GM12878 (cell line): ENCODE measurements at regions not wholly inside any gene's neighbourhood (a gene's known extent, or its start where the extent isn't known, plus 50 kb on each side); places are given as distances from the start of the nearest gene placed in this dataset.

Source experiments
- ATAC-seq: fragments of 200-7000 bp; cut with Tn5 transposase; 3 replicates; pipeline ENCODE4 v1.9.1; 2020; ENCODE audit warnings: mild to moderate bottlenecking, moderate library complexity
- BruUV-seq: library from RNA; stranded (reverse); fragments of 400-500 nt; replicated peaks from 2 replicates; lab custom pipeline; 2021; lab: Mats Ljungman, UMichigan
- CTCF ChIA-PET: fragments of 300-600 bp; sonication (Branson Sonifier 250); formaldehyde crosslinking; extraction: SDS; loops from one replicate; lab custom pipeline; 2021; ENCODE audit warnings: inconsistent platforms; lab: Yijun Ruan, JAX
- POLR2A ChIA-PET: fragments of 350-600 bp; formaldehyde crosslinking; extraction: SDS; loops from one replicate; lab custom pipeline; 2021; ENCODE audit warnings: inconsistent platforms; lab: Charles Lee
- RAD21 ChIA-PET: fragments of 300-600 bp; sonication (Branson Sonifier 250); formaldehyde crosslinking; loops from one replicate; lab custom pipeline; 2023; ENCODE audit warnings: antibody characterized with exemption; ENCODE audit not compliant: unreplicated experiment; lab: Charles Lee
- SMC1A ChIA-PET: fragments of 300-600 bp; sonication (Branson Sonifier 250); formaldehyde crosslinking; loops from one replicate; lab custom pipeline; 2023; ENCODE audit not compliant: unreplicated experiment, uncharacterized antibody; lab: Charles Lee
- DNase-seq: peaks from one replicate; pipeline ENCODE4 v3.0.0-alpha.2; 2011; ENCODE audit warnings: low read depth, low spot score
- FAIRE-seq: peaks from 3 replicates; lab custom pipeline; 2011; peaks lifted over from hg19 to GRCh38; lab: Jason Lieb, UNC
- H2AFZ ChIP-seq: 2 replicates; pipeline ENCODE4 v1.6.0; 2011; ENCODE audit warnings: low read depth, low read length, control low read depth; ENCODE audit not compliant: control insufficient read depth
- H3K27ac ChIP-seq: 2 replicates; pipeline ENCODE4 v1.5.1; 2011; ENCODE audit warnings: control low read depth; ENCODE audit not compliant: control insufficient read depth, insufficient read depth
- H3K27me3 ChIP-seq, 2 experiments: replicated peaks in 1 of 2; 2 replicates each; pipeline versions ENCODE4 v1.6.0 to v1.6.1; 2011; ENCODE audit warnings: low read length in 1 of 2; ENCODE audit not compliant: control insufficient read depth in 2 of 2, insufficient read depth in 2 of 2
- H3K36me3 ChIP-seq, 2 experiments: 2 replicates each; pipeline ENCODE4 v1.5.1; 2011; ENCODE audit warnings: low read length in 1 of 2; ENCODE audit not compliant: control insufficient read depth in 2 of 2, insufficient read depth in 2 of 2
- H3K4me1 ChIP-seq: 2 replicates; pipeline ENCODE4 v1.6.1; 2011; ENCODE audit warnings: mild to moderate bottlenecking, low read length, moderate library complexity, mixed read lengths; ENCODE audit not compliant: control insufficient read depth, insufficient read depth
- H3K4me2 ChIP-seq: 2 replicates; pipeline ENCODE4 v1.6.0; 2011; ENCODE audit warnings: control low read depth; ENCODE audit not compliant: control insufficient read depth, insufficient read depth
- H3K4me3 ChIP-seq: fragments of 200-600 bp; sonication (generic); 2 replicates; pipeline ENCODE4 v1.5.1; 2016
- H3K79me2 ChIP-seq: 2 replicates; pipeline ENCODE4 v1.6.0; 2011; ENCODE audit warnings: low read length; ENCODE audit not compliant: control insufficient read depth, insufficient read depth
- H3K9ac ChIP-seq: 2 replicates; pipeline ENCODE4 v1.8.0; 2011; ENCODE audit warnings: low read length, control low read depth, mixed read lengths; ENCODE audit not compliant: control insufficient read depth, insufficient read depth
- H3K9me3 ChIP-seq: replicated peaks from 3 replicates; pipeline ENCODE4 v1.5.1; 2011; ENCODE audit warnings: mild to moderate bottlenecking, low read length; ENCODE audit not compliant: control insufficient read depth, insufficient read depth
- H4K20me1 ChIP-seq: 2 replicates; pipeline ENCODE4 v1.6.0; 2011; ENCODE audit not compliant: control insufficient read depth, insufficient read depth
- BCL11A ChIP-seq: IDR thresholded peaks from 2 replicates; pipeline ENCODE4 v1.6.1; 2011; ENCODE audit warnings: low read depth, low read length
- CBX3 ChIP-seq: fragments of 200-600 bp; sonication (generic); IDR thresholded peaks from 2 replicates; pipeline ENCODE4 v1.6.1; 2016; ENCODE audit warnings: low read depth, borderline replicate concordance
- CEBPZ ChIP-seq: fragments of 150-350 bp; IDR thresholded peaks from 2 replicates; pipeline ENCODE4 v1.6.1; 2016; ENCODE audit warnings: low read depth, low read length
- CREB1 ChIP-seq: IDR thresholded peaks from 2 replicates; pipeline ENCODE4 v1.6.1; 2012; ENCODE audit warnings: low read depth, mild to moderate bottlenecking, inconsistent platforms
- FOXM1 ChIP-seq: IDR thresholded peaks from 2 replicates; pipeline ENCODE4 v1.6.1; 2012; ENCODE audit warnings: low read depth, mild to moderate bottlenecking, inconsistent platforms, low read length, moderate library complexity
- HDAC6 ChIP-seq: fragments of 200-600 bp; sonication (generic); IDR thresholded peaks from one replicate; pipeline ENCODE4 v1.8.0; 2017; ENCODE audit warnings: antibody characterized with exemption; ENCODE audit not compliant: unreplicated experiment
- IRF5 ChIP-seq: fragments of 450-650 bp; IDR thresholded peaks from 2 replicates; pipeline ENCODE4 v1.6.1; 2017; ENCODE audit warnings: borderline replicate concordance
- KAT2A ChIP-seq: conservative IDR thresholded peaks from 2 replicates; pipeline ENCODE4 v1.6.1; 2011; ENCODE audit warnings: low read depth, low read length; ENCODE audit not compliant: control insufficient read depth
- PAX5 ChIP-seq: IDR thresholded peaks from 2 replicates; pipeline ENCODE4 v1.6.1; 2011; ENCODE audit warnings: low read depth, low read length, borderline replicate concordance
- RB1 ChIP-seq: fragments of 450-650 bp; formaldehyde crosslinking; IDR thresholded peaks from 2 replicates; pipeline ENCODE4 v1.6.1; 2017; ENCODE audit warnings: mild to moderate bottlenecking, borderline replicate concordance
- RUNX3 ChIP-seq: IDR thresholded peaks from 2 replicates; pipeline ENCODE4 v1.6.1; 2012; ENCODE audit warnings: low read length, inconsistent platforms
- SMAD1 ChIP-seq: fragments of 450-650 bp; IDR thresholded peaks from 2 replicates; pipeline ENCODE4 v1.6.1; 2018; ENCODE audit warnings: mild to moderate bottlenecking, low read depth; ENCODE audit not compliant: partially characterized antibody
- SMC3 ChIP-seq: IDR thresholded peaks from 2 replicates; pipeline ENCODE4 v1.6.1; 2011; ENCODE audit warnings: low read length, improper control_type of control experiment, borderline replicate concordance
- SREBF1 ChIP-seq: IDR thresholded peaks from 2 replicates; pipeline ENCODE4 v1.6.1; 2012; ENCODE audit warnings: mild to moderate bottlenecking, low read length
- USF1 ChIP-seq: IDR thresholded peaks from 2 replicates; pipeline ENCODE4 v1.6.1; 2011; ENCODE audit warnings: borderline replicate concordance, low read depth, mild to moderate bottlenecking, moderate library complexity, mixed read lengths, low read length; ENCODE audit not compliant: insufficient read depth; ENCODE audit errors: extremely low read length
- WGBS: methylation state at CpG from one replicate; pipeline ENCODE4 v1.1.6; 2016; ENCODE audit warnings: low lambda C conversion rate; ENCODE audit not compliant: insufficient replicate concordance, insufficient coverage; ENCODE audit errors: missing lambda C conversion rate; 5-methylcytosine and 5-hydroxymethylcytosine counted together
- in situ Hi-C: fragments of 300-500 bp; cut with MboI; formaldehyde crosslinking; loops from 9 replicates; pipeline ENCODE4 v1.14.3; 2018; ENCODE audit warnings: mixed read lengths
- intact Hi-C: fragments of 100-400 bp; cut with micrococcal nuclease; formaldehyde crosslinking; loops from one replicate; pipeline ENCODE4 v1.14.2; 2022; ENCODE audit not compliant: unreplicated experiment

GRCh38 chr4:38195911-38196310 is 235.7 kb downstream of the PTTG2 start:
- RAD21 ChIA-PET, result no interaction called here
- TF ChIP-seq SREBF1 (no peak), FOXM1 (no peak), CREB1 (no peak), SMC3 (no peak), RUNX3 (no peak), BCL11A (no peak), IRF5 (no peak), USF1 (no peak), KAT2A (no peak), SMAD1 (no peak), CBX3 (no peak), RB1 (no peak), CEBPZ (no peak), PAX5 (no peak), HDAC6 (no peak)
- Histone ChIP-seq H2AFZ (no peak overlapping the region), H3K27ac (no peak overlapping the region), H4K20me1 (no peaks in the 10 kb centered on the region), H3K4me3 (no peak overlapping the region), H3K79me2 (no peaks in the 10 kb centered on the region), H3K9ac (no peak overlapping the region), H3K4me1 (no peaks in the 10 kb centered on the region; the same call in 1 of the 2 replicates), H3K36me3 (no peaks in the 10 kb centered on the region), H3K4me2 (no peak overlapping the region), H3K27me3 (peaks cover 0 to 1% of the 10 kb centered on the region in 2 experiments; a peak in 2 of 4 replicates), H3K9me3 (no peaks in the 10 kb centered on the region)
- in situ Hi-C loops (no loop called here), intact Hi-C loops (no loop called here)
- no peak for FAIRE-seq
- BruUV-seq, result no TSS peak
- 23% methylated on average over 6 of the region's 6 CpGs for WGBS
- ATAC-seq, result no peak
- CTCF ChIA-PET, result interaction anchor here (0.9 to 1.0 kb wide), 2 partner anchors 15 to 480 kb away, joined by 3 read pairs; no protein-coding TSS in a partner anchor
- no peak for DNase-seq
- POLR2A ChIA-PET, result no interaction called here
- SMC1A ChIA-PET, result interaction anchor here (0.6 to 1.5 kb wide), 5 partner anchors 9 to 253 kb away, joined by 3 to 4 read pairs (median 4); no protein-coding TSS in a partner anchor
